GM19468 (cell line): ENCODE measurements at regions not wholly inside any gene's neighbourhood (a gene's known extent, or its start where the extent isn't known, plus 50 kb on each side); places are given as distances from the start of the nearest gene placed in this dataset.

ENCODE experiments used
- ATAC-seq: cut with Tn5 transposase; IDR thresholded peaks from one replicate; pipeline ENCODE4 v1.9.1; 2021; ENCODE audit warnings: mild to moderate bottlenecking, moderate library complexity, moderate number of reproducible peaks; ENCODE audit not compliant: unreplicated experiment; ENCODE audit errors: extremely low read depth

- no peak for ATAC-seq
These were observed 1350.0 kb upstream of the ADGRL2 start for GRCh38 chr1:80450711-80451110.

DNA sequence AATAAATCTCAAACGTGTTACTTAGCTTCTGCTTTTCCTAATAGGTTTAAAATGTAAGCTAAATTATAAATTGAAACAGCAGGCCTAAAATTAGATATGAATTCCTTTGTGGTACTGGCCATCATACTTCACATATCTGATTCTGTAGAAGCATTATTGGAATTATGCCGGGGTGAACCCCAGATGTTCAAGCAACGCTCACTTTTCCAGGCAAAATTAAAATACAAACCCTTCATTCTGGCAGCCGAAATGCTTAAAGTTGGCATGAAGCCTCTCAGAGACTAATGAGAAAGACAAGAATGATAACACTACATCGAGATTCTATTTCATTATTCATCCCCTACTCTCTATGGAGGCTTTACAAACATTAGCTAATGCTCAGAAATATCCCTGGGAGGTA, 1352.7 kb upstream of the ADGRL2 start:
- no peak for ATAC-seq

DNA sequence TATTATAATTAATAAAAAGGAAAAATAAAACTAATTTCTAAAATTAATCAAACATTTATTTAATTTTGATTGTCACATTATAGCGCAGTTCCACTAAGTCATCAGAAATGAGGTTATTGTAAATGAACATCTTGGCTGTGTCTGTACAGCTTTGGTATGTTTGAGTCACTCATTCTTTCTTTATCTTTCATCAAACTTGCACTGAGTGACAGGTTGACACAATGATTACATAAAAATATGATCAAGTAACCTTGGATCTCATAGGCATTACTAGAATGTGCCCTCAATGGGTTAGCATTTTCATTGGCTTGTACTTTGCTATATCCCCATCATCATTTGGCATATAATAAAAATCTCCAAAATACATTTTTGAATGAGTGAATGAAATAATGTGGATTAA, 1353.2 kb upstream of the ADGRL2 start:
- no peak for ATAC-seq

- ATAC-seq = no peak
These were observed 1355.7 kb upstream of the ADGRL2 start for GRCh38 chr1:80445033-80445432.

- ATAC-seq = no peak
These were observed 1356.6 kb upstream of the ADGRL2 start for GRCh38 chr1:80444171-80444570.

- no peak for ATAC-seq
These were observed 1359.1 kb upstream of the ADGRL2 start for GRCh38 chr1:80441664-80442063.

DNA sequence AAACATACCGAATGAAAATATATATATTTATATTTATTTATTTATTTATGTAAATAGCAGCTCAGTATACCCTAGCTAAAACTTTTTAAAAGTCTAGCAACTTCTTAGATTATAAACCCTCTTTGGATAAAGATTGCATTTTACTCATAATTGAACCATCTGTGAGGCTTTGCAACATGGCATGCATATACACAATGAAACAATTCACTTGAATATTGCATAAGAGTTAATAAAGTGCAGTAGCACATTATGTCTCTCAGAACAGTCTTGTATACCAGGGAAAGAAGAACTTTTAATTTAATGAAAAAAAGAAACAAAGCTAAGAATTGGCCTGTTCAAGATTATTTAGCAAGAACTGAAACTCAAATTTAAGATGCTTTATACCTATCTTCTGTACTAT, 1363.9 kb upstream of the ADGRL2 start:
- no peak for ATAC-seq

- ATAC-seq = no peak
These were observed 1372.9 kb upstream of the ADGRL2 start for GRCh38 chr1:80427881-80428280.

- ATAC-seq = no peak
These were observed 1376.5 kb upstream of the ADGRL2 start for GRCh38 chr1:80424249-80424648.

DNA sequence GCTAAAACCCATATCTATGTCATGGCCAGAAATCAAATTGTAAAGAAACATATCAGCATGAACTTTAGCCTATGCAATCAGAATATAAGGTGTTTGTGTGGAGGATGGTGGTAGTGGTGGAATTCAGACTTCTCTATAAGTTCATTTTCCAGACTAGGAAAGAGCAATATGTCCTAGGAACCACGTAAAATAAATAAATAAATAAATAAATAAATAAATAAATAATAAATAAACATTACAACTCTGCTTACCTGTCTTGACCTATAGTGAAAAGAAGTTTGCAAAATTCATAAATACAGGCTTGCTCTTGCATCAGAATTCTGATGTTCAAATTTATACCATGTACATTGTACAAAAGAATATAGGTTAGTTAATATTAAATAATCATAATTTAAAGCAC, 1382.6 kb upstream of the ADGRL2 start:
- ATAC-seq = no peak

DNA sequence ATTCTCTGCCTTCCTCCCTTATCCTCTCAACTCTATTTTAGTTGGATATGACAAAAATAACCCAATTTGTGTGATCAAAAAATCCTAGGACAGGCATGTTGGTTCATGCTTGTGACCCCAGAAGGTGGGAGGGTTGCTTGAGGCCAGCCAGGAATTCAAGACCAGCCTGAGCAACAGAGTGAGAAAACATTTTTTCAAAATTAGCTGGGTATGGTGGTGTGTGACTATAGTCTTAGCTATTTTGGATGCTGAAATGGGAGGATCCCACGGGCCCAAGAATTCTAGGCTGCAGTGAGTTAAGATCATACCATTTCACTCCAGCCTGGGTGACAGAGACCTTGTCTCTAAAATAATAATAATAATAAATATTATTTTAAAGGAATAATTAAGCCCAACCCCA, 1383.1 kb upstream of the ADGRL2 start:
- ATAC-seq = no peak

- no peak for ATAC-seq
These were observed 1386.8 kb upstream of the ADGRL2 start for GRCh38 chr1:80413969-80414368.

DNA sequence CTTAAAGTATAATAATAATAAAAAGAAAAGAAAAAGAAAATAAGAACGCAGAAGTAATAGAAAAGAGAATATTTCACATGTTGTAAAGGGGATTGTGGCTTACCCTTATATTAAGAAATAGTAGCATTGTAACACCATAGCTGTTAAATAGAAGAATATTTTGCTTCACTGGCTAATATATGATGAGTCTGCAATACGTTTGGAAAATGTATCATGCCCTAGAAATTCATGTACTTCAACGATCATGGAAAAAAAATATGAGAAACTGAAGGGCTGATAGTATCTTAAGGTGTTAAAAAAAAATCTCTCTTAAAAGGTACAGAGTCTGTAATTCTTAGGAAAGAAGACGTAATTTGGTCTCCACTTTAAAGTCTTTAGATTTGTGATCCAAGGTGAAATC, 1390.5 kb upstream of the ADGRL2 start:
- no peak for ATAC-seq

DNA sequence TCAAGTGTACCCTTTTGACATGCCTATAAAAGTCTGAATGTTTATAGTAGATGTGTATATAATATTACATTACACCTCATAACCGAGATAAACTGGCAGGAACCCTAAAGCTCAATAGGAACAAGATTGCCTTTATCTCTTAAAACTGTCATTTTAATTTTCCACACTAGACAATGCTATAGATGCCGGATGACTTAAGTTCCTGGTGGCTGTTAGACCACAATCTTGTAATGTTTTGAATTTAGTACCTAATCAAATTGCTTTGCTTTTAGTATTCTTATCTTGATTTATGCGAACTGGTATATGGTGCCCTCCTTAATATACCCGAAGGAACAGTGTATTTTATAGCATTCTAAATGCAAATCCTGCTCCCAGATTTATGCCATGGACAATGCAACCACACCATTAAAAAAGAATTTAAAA, 1397.0 kb upstream of the ADGRL4 start:
- ATAC-seq = no peak

GRCh38 chr1:80402625-80403024, 1396.1 kb upstream of the ADGRL4 start:
- ATAC-seq = no peak

DNA sequence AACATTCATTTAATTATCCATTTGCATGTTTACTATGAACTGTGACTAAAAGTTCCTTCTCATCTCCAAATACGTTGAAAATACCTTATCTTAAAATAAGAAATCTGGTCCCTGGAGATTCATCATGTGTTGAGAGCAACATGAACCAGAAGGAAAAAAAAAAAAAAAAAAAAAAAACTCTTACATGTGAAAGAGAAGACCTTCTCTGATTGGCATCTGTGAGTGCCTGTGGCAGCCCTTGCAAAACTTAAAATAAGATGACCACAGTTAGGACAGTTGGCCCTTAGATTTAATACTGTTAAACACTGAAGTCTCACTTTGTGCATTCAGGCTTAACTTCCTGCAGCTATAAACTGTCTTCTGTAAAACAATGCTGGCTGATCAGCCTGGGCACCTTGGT, 1395.2 kb upstream of the ADGRL4 start:
- ATAC-seq = no peak

DNA sequence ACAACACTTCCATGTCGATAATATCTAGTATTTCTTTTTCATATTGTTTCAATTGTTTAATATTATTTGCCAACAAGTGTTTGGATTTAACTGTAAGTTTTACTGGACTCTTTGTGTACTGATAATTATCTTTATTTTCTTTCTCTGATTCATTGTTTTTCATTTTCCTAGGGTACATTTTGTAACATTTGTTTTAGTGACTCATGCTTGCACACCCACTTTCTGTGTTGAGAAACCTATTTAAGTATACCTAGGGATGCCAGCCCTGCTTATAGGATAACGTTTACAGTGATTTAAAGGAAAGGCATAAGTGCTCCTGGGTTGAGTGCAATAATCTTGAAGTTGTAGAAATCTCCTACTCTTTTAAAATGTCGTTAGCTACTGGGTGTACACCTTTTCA, 1386.0 kb upstream of the ADGRL4 start:
- no peak for ATAC-seq

- ATAC-seq = no peak
These were observed 1379.1 kb upstream of the ADGRL4 start for GRCh38 chr1:80385650-80386049.

GRCh38 chr1:80384959-80385358, 1378.4 kb upstream of the ADGRL4 start:
- ATAC-seq = no peak

DNA sequence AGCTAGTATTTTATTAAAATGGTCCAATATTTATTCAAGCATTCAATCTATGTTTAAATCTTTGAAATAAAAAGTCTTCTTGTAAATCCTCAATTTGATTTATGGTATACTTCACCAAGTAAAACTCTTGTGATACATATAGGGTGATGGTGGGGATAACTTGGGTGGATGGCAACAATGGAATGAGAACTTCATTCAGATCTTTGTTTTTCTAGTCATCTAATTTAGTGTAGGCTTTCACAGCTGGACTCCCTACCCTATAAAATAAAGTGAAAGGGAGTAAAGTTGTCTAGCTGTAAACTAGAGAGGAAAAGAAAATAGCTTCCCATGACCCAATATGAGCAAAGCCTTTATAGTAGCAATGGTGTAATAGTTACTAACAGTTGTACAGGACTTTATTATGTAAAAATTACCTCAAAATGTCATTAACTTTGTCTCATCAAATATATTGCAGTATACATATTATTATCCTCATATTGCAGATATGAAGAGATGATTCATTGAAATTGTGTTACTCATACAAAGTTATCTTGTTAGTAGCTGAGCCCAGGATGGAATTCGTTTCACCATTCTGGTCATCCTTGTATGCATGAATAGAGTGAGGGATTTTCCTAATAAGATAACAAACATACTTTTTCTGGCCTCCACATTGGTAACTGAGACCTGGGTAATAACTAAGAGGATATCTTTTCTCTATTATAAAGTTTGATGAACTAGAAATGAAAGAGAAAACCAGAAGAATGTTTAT, 1377.7 kb upstream of the ADGRL4 start:
- ATAC-seq = no peak

DNA sequence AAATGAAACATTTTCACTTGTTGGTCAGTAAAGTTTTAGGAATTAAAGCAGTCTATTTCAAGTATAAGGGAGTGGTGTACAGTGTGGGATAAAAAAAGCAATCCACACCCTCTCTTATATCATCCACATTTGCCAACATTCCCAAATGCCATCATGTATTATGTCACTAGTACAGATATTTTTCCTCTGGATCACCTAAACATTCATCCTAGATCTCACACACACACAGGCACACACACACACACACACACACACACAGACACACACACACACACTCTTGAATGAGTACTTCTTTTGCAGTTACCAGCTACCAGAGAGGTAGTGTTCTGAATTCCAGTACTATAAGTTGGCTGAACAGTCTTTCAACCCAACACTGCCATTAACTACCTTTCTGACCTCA, 1369.1 kb upstream of the ADGRL4 start:
- ATAC-seq = no peak

GRCh38 chr1:80375109-80375508, 1368.6 kb upstream of the ADGRL4 start:
- no peak for ATAC-seq

GRCh38 chr1:80369780-80370179, 1363.2 kb upstream of the ADGRL4 start:
- ATAC-seq = no peak
